ENCODE measurements at regions not wholly inside any gene's neighbourhood (a gene's known extent, or its start where the extent isn't known, plus 50 kb on each side); places are given as distances from the start of the nearest gene placed in this dataset.

GRCh38 chr22:48941033-48941902 is 886.4 kb downstream of the BRD1 start:
- TF ChIP-seq CTCF (IDR thresholded peaks at IDR 0.05): no peak
- ATAC-seq (ENCODE audit: low FRiP score): no peak

GRCh38 chr22:48940266-48941032 is 887.2 kb downstream of the BRD1 start:
- no peak for DNase-seq (ENCODE audit: low spot score)
- TF ChIP-seq CTCF (IDR thresholded peaks at IDR 0.05): no peak
- no peak for ATAC-seq (ENCODE audit: low FRiP score)

More at GRCh38 chr22:48941033-48941902, 886.4 kb downstream of the BRD1 start:
- no peak for DNase-seq (ENCODE audit: low spot score)

GRCh38 chr22:48939441-48940265 is 888.0 kb downstream of the BRD1 start:
- TF ChIP-seq CTCF (IDR thresholded peaks at IDR 0.05): no peak
- ATAC-seq (ENCODE audit: low FRiP score) (no peak), DNase-seq (ENCODE audit: low spot score) (no peak)

- DNase-seq (ENCODE audit: low spot score) (no peak), ATAC-seq (ENCODE audit: low FRiP score) (no peak)
- no peak for TF ChIP-seq CTCF (IDR thresholded peaks at IDR 0.05)
Observed at GRCh38 chr22:48938741-48939140, 888.9 kb downstream of the BRD1 start.

- no peak for TF ChIP-seq CTCF (IDR thresholded peaks at IDR 0.05)
- no peak for DNase-seq (ENCODE audit: low spot score)
- no peak for ATAC-seq (ENCODE audit: low FRiP score)
Observed at GRCh38 chr22:48937032-48937639, 890.5 kb downstream of the BRD1 start.

- no peak for TF ChIP-seq CTCF (IDR thresholded peaks at IDR 0.05)
- no peak for ATAC-seq (ENCODE audit: low FRiP score)
- DNase-seq (ENCODE audit: low spot score): no peak
Observed at GRCh38 chr22:48936391-48936790, 891.3 kb downstream of the BRD1 start.

Data from omental fat pad (tissue), 3 donors.